ENCODE measurements at regions not wholly inside any gene's neighbourhood (a gene's known extent, or its start where the extent isn't known, plus 50 kb on each side); places are given as distances from the start of the nearest gene placed in this dataset.

GRCh38 chr1:79945391-79945790 is 938.9 kb upstream of the ADGRL4 start:
- TF ChIP-seq CTCF (IDR thresholded peaks at IDR 0.05) = no peak
- Histone ChIP-seq H3K27ac (ENCODE audit: low read depth in 1 of 2, low read length in 2 of 2) (no peak overlapping the region), H3K36me3 (replicated peaks in 1 of 2; ENCODE audit: control insufficient read depth in 1 of 2, insufficient read depth in 2 of 2, low read length in 2 of 2) (no peaks in the 10 kb centered on the region), H3K9ac (ENCODE audit: insufficient read depth, low read length, poor library complexity, severe bottlenecking) (no peak overlapping the region), H3K4me1 (ENCODE audit: control insufficient read depth in 1 of 2, insufficient read depth in 2 of 2, low read length in 2 of 2) (no peaks in the 10 kb centered on the region), H4K20me1 (ENCODE audit: insufficient read depth, low read length) (no peaks in the 10 kb centered on the region), H3K27me3 (ENCODE audit: control insufficient read depth in 2 of 2, insufficient read depth in 2 of 2, low read length in 2 of 2) (no peaks in the 10 kb centered on the region), H3K9me3 (replicated peaks in 1 of 2; ENCODE audit: control insufficient read depth in 1 of 2, insufficient read depth in 1 of 2, low read length in 2 of 2) (peaks cover 0 to 7% of the 10 kb centered on the region in 2 donors), H3K79me2 (ENCODE audit: insufficient read depth, low read length) (no peaks in the 10 kb centered on the region), H3K4me2 (replicated peaks; ENCODE audit: extremely low read depth, low read length, poor library complexity, severe bottlenecking) (no peak overlapping the region), H3K4me3 (replicated peaks in 1 of 3; ENCODE audit: low read depth in 2 of 3, low read length in 3 of 3) (no peak overlapping the region), H2AFZ (ENCODE audit: insufficient read depth, low read depth, low read length, poor library complexity, severe bottlenecking) (no peak overlapping the region)
- Mint-ChIP-seq H3K27me3 (ENCODE audit: low read depth in 3 of 3) (peaks cover 0 to 1% (median 0%) of the 10 kb centered on the region in 3 donors), H3K4me3 (no peak overlapping the region), H3K36me3 (no peaks in the 10 kb centered on the region), H3K27ac (no peak overlapping the region), H3K9me3 (peaks cover 1 to 10% (median 3%) of the 10 kb centered on the region in 7 donors), H3K4me1 (no peaks in the 10 kb centered on the region)
- intact Hi-C loops (cut with micrococcal nuclease) = no loop called here
- no peak for DNase-seq

- intact Hi-C loops (cut with micrococcal nuclease) = no loop called here
- peaks cover 6 to 24% of the 10 kb centered on the region in 2 donors for H3K9me3 ChIP-seq (replicated peaks in 1 of 2; ENCODE audit: control insufficient read depth in 1 of 2, insufficient read depth in 1 of 2, low read length in 2 of 2)
- Mint-ChIP-seq H3K27ac (no peak overlapping the region), H3K4me3 (no peak overlapping the region), H3K4me1 (no peaks in the 10 kb centered on the region), H3K36me3 (no peaks in the 10 kb centered on the region), H3K27me3 (ENCODE audit: low read depth in 3 of 3) (no peaks in the 10 kb centered on the region), H3K9me3 (peaks cover 0 to 28% (median 20%) of the 10 kb centered on the region in 7 donors)
- no peak overlapping the region for H2AFZ ChIP-seq (ENCODE audit: insufficient read depth, low read depth, low read length, poor library complexity, severe bottlenecking)
- H3K36me3 ChIP-seq (replicated peaks in 1 of 2; ENCODE audit: control insufficient read depth in 1 of 2, insufficient read depth in 2 of 2, low read length in 2 of 2) = no peaks in the 10 kb centered on the region
- H3K27ac ChIP-seq (ENCODE audit: low read depth in 1 of 2, low read length in 2 of 2) = no peak overlapping the region
- no peak for TF ChIP-seq CTCF (IDR thresholded peaks at IDR 0.05)
- H3K27me3 ChIP-seq (ENCODE audit: control insufficient read depth in 2 of 2, insufficient read depth in 2 of 2, low read length in 2 of 2) = no peaks in the 10 kb centered on the region
- no CpG with 5 or more reads among the region's 2 CpGs for WGBS (ENCODE audit: insufficient coverage)
- no peaks in the 10 kb centered on the region for H3K79me2 ChIP-seq (ENCODE audit: insufficient read depth, low read length)
- no peak for DNase-seq
- no peak overlapping the region for H3K4me2 ChIP-seq (replicated peaks; ENCODE audit: extremely low read depth, low read length, poor library complexity, severe bottlenecking)
- H4K20me1 ChIP-seq (ENCODE audit: insufficient read depth, low read length) = no peaks in the 10 kb centered on the region
- no peak overlapping the region for H3K4me3 ChIP-seq (replicated peaks in 1 of 3; ENCODE audit: low read depth in 2 of 3, low read length in 3 of 3)
- H3K9ac ChIP-seq (ENCODE audit: insufficient read depth, low read length, poor library complexity, severe bottlenecking) = no peak overlapping the region
- H3K4me1 ChIP-seq (ENCODE audit: control insufficient read depth in 1 of 2, insufficient read depth in 2 of 2, low read length in 2 of 2) = no peaks in the 10 kb centered on the region
These were observed 922.8 kb upstream of the ADGRL4 start for GRCh38 chr1:79929356-79929755.
